LNCaP clone FGC (cell line): ENCODE measurements at regions not wholly inside any gene's neighbourhood (a gene's known extent, or its start where the extent isn't known, plus 50 kb on each side); places are given as distances from the start of the nearest gene placed in this dataset.
"Not testable (repeated sequence)": the region's sequence is repeated elsewhere in the genome, so short reads cannot be mapped to it uniquely, and the experiment has no call there.

ENCODE experiments used
- DNase-seq: peaks from one replicate; pipeline ENCODE4 v3.0.0-alpha.2; 2011; ENCODE audit warnings: low read depth
- H3K4me3 ChIP-seq: 2 replicates; pipeline ENCODE4 v1.5.1; 2011; ENCODE audit warnings: mild to moderate bottlenecking, low read depth, low read length, control low read depth
- CTCF ChIP-seq: IDR thresholded peaks from 2 replicates; pipeline ENCODE4 v1.5.1; 2012; ENCODE audit warnings: mild to moderate bottlenecking; ENCODE audit not compliant: control insufficient read depth, insufficient read depth; ENCODE audit errors: extremely low read depth

GRCh38 chr1:224041032-224041431 lies 72.9 kb upstream of the FBXO28 start:
- TF ChIP-seq CTCF = no peak
- H3K4me3 ChIP-seq = peak overlapping the region; percentile 16
- DNase-seq = no peak

- DNase-seq = peak; percentile 19
- H3K4me3 ChIP-seq = not testable (repeated sequence)
These were observed 73.5 kb upstream of the FBXO28 start for GRCh38 chr1:224040423-224040822.

GRCh38 chr1:224040006-224040405 lies 73.9 kb upstream of the FBXO28 start:
- not testable (repeated sequence) for DNase-seq, H3K4me3 ChIP-seq

- DNase-seq, H3K4me3 ChIP-seq: not testable (repeated sequence)
These were observed 75.1 kb upstream of the FBXO28 start for GRCh38 chr1:224038832-224039231.

GRCh38 chr1:224037362-224037761 lies 76.5 kb upstream of the FBXO28 start:
- DNase-seq, H3K4me3 ChIP-seq: not testable (repeated sequence)

- not testable (repeated sequence) for H3K4me3 ChIP-seq, DNase-seq
These were observed 81.2 kb upstream of the FBXO28 start for GRCh38 chr1:224032608-224033276.

- DNase-seq, H3K4me3 ChIP-seq: not testable (repeated sequence)
These were observed 81.9 kb upstream of the FBXO28 start for GRCh38 chr1:224031986-224032385.

GRCh38 chr1:224030257-224030656 lies 83.7 kb upstream of the FBXO28 start:
- not testable (repeated sequence) for H3K4me3 ChIP-seq, DNase-seq

- H3K4me3 ChIP-seq, DNase-seq: not testable (repeated sequence)
These were observed 84.5 kb upstream of the FBXO28 start for GRCh38 chr1:224029286-224030025.

- DNase-seq, H3K4me3 ChIP-seq: not testable (repeated sequence)
These were observed 85.1 kb upstream of the FBXO28 start for GRCh38 chr1:224028802-224029201.

GRCh38 chr1:224023122-224023521 lies 90.8 kb upstream of the FBXO28 start:
- H3K4me3 ChIP-seq, DNase-seq: not testable (repeated sequence)

- not testable (repeated sequence) for DNase-seq
These were observed 91.5 kb upstream of the FBXO28 start for GRCh38 chr1:224022249-224022970.

GRCh38 chr1:224019866-224020265 lies 94.0 kb upstream of the FBXO28 start:
- not testable (repeated sequence) for H3K4me3 ChIP-seq, DNase-seq

More at GRCh38 chr1:224022249-224022970, 91.5 kb upstream of the FBXO28 start:
- not testable (repeated sequence) for H3K4me3 ChIP-seq

- not testable (repeated sequence) for DNase-seq, H3K4me3 ChIP-seq
These were observed 98.1 kb upstream of the FBXO28 start for GRCh38 chr1:224015782-224016181.
